ENCODE measurements at regions not wholly inside any gene's neighbourhood (a gene's known extent, or its start where the extent isn't known, plus 50 kb on each side); places are given as distances from the start of the nearest gene placed in this dataset.
"Not testable (repeated sequence)": the region's sequence is repeated elsewhere in the genome, so short reads cannot be mapped to it uniquely, and the experiment has no call there.

DNA sequence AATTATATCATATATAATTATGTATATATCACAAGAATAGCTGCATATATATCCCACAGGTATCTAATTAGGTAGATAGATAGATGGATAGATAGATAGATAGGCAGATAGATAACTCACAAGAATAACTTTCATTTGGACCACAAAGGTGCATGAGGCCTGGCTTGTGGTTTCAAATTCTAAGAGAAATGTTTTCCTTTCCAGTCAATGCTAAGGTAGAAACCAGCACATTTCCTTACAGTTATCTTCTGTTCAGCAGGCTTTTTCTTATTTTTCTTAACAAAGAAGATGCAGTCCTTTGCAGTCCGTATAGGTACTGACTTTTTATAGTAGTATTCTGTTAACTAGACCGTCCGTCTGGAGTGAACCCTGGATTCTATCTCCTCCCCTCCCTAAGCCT is 152.9 kb upstream of the ANKFN1 start:
- DNase-seq = no peak

DNA sequence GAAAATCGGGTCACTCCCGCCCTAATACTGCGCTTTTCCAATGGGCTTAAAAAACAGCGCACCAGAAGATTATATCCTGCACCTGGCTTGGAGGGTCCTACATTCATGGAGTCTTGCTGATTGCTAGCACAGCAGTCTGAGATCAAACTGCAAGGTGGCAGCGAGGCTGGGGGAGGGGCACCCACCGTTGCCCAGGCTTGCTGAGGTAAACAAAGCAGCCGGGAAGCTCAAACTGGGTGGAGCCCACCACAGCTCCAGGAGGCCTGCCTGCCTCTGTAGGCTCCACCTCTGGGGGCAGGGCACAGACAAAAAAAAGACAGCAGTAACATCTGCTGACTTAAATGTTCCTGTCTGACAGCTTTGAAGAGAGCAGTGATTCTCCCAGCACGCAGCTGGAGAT is 150.6 kb upstream of the ANKFN1 start:
- DNase-seq = not testable (repeated sequence)

DNA sequence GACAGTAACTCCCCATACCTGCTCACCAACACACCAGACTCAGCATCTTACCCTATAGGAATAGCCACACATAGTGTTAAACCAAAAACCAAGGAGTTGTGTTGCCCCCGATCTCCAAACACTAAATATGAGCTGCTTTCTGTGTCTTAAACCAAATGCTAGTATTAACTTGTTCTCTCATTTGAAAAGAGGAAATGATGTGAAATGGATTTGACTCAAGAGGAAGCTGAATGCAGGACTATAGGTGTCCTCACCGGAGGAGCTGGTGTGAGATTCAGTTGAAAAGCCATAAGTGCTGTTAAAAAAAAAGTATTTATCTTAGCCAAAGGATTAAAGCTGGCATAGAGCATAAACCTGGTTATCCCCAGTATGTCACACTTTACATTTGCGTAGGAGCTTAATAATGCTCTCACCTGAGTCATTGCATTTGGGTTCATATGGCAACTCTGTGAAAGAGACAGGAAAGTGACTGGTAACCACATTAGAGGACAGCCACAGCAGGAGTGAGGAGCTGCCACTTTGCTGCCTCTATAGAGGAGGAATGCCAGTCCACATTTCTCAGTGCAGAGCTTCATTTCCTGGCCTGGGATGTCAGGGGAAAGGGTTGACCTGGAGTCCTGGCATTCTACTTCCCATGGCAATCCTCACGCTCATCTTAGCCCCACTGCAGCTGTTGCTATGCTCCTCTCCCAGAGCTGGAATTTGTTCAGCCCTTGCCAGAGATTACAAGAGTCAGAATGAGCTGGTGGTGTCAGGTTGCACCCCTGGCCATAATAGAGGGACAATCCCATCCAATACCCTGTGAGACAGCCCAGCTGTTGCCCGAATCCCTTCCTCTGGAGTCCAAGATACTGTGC is 143.3 kb upstream of the ANKFN1 start:
- no peak for DNase-seq

DNA sequence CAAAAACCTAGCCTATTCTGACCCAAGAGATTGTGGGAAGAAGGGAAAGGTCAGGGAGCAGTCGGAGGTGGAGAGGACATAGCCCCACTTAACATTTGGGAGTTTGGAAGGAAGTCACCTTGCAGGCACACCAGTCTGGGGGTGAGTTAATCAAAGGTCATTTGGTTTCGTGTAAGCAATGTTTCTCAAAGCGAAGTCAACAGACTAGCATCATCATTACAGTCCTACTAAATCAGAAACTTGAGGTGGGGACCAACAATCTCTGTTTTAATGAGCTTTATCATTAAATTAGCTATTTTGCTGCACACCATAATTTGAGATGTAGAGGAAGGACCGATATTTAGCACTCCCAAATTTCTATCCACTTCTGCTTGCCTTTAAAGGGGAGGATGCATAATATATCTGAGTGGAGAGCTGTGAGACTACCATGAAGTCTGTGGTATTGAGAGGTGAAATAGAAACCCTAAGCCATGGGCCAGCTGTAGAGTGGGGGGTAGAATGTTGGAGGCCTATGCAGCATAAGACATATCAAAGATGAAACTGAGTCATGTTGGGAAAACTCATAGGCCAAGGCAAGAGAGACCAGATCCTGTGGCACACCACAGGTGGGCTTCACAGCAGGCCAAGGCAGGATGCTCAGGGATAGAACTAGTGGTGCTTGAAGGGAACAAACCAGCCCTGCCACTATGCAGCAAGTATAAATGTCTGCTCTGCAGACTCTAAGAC is 141.7 kb upstream of the ANKFN1 start:
- no peak for DNase-seq

DNA sequence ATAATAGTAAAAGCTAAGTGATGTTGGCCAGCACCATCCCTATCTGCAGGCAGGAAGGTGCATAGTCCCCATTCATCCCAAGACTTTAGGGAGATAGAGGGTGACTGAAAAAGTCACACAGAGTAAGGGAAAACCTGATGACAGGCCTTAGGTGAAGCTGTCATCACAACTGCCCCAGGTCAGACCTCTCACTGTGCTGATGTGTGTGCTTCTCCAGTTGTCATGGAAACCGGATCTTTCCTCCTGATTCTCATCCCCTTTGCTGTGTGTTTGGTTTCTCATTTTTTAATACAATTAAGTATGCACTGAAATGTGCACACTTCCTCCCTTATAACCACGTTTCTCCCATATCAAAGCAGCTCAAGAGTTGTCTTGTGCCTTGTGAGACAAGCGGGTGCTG is 135.1 kb upstream of the ANKFN1 start:
- DNase-seq = no peak

DNA sequence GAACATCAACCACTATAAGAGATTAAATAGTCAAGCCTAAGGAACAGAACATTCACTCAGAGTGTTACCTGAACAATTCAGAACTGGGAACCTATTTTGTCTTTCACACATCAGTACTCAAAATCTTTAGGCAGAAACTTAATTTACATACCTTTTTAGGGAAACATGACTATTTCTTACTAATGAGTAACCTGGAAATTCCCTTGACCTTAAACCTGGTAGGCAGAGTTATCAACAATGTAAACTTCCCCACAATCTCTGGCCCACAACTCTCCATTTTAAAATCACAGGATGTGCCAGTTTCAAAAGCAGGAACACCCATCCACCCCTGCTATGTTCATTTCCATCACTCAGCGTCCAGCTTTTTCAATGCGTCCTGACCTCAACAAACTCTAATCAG is 132.9 kb upstream of the ANKFN1 start:
- DNase-seq = no peak

DNA sequence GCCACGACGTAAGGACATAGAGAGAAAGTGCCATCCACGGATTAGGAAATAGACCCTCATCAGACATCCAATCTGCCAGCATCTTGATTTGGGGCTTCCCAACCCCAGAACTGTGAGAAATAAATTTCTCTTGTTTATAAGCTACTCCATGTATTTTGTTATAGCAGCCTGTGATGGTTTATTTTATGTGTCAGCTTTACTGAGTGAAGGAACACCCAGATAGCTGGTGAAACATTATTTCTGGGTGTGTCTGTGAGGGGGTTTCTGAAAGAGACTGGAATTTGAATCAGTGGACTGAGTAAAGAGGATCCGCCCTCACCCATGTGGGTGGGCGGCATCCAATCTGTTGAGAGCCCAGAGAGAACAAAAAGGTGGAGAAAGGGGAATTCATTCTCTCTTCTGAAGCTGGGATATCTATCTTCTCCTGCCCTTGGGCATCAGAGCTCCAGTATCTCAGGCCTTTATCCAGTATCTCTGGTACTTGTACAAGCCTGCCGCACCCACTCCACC is 131.5 kb upstream of the ANKFN1 start:
- DNase-seq = no peak

DNA sequence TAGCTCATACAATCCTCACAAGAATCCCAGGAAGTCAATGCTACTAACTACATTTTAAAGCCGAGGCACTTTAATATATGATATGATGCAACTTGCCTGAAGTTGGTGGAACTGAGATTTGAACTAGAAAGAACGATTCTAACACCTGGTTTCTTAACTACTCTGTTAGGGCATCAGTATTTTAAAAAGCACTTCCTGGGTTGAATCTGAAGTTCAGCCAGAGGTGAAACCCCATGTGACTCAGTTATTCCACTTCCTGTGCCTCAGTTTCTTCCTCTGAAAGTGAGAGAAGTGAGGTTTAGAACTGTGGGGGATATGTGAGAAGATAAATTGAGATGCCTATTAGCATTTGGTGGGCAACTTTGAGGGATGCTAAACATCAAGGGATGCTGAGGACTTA is 129.4 kb upstream of the ANKFN1 start:
- DNase-seq = no peak

DNA sequence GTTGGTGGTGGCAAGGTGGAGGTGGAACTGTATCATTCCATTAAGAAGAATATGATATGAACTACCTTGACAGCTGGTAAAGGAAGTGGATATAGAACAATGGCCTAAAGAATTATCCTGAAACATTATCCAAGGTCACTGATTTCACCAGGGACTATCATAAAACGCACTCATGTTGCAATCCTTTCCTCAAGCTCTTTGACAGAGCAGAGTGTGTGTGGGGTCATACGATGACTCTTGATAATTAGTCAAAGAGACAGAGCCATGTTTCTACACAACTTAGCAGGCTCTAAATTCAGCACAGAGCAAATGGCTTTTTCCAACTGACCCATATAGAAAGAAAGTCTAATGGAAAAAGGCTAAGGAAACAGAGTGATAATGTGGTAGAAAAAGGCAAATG is 126.4 kb upstream of the ANKFN1 start:
- no peak for DNase-seq

DNA sequence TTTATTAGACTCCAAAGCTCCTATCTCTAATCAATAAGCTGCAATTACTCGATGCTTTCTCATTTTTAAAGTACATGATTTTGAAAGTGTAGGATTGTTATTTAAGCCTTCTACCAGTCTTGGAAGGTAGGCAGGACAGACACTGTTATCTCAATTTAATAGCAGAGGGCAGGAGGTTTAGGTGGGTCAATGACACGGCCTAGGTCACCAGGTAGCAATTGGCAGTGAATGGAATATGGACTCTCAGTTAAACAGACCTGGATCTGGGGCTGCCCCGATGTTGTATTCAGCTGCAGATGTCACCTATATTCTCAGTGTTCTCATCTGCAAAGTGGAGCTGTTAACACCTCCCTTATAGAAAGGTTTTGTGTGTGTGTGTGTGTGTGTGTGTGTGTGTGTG is 124.4 kb upstream of the ANKFN1 start:
- no peak for DNase-seq

DNA sequence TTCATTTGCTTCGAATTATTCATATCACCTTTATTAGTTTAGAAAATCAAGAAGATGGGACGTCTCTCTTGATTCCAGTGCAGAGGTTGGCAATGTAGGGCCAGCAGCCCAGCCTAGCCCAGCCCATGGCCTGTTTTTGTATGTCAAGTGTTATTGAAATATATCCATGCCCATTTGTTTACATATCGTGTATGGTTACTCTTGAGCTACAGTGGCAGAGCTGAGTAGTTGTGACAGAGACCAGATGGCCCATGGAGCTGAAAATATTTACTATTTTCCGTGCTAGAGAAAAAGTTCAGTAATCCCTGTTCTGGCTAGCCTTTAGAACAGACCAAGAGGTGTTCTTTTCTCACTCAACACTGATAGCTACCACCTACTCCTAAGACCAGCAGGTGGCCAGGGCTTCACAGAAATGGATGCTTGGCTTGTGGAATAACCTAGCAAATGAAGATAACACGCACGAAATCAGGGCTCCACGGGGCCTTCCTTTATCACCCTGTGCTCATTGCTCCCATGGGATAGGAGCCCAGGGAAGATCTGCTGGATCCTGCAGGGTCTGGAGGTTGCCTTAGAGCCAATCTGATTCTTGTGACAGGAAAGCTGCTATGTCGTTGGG is 123.2 kb upstream of the ANKFN1 start:
- DNase-seq = no peak

DNA sequence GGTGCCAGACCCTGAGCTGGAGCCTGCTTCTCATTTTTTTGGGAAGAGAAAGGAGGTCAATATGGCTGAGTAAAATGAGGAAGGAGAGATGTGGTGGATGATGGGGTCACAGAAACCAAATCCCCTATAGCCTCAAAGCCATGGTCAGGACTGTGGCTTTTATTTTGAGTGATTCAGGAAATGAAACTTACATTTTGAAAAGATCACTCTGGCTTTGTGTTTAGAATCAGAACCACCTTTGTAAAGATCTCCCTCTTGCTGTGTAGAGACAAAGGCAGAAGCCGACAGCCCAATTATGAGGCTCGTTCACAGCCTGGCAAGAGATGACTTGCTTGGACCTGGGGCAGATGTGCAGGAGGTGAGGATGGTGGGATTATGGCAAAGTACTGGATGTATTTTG is 121.6 kb upstream of the ANKFN1 start:
- no peak for DNase-seq

DNA sequence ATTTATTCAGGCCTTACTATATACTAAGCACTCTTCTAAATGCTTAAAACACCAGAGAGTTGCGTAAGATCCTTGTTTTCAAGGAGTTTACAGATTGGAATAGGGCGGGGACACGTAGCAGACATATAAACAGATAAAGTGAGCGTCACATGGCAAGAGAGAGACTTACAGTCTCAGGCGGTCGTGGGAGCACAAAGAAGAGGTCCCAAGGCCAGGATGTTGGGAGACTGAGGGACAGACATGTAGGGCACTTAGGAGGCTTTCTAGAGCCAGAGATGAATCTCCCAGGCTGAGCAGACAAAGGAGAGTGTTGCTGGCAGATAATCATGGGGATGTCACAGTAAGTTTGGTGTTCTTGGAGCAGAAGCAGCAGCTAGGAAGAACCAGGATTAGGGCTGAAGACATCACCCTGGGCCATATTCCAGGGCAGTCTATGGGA is 119.1 kb upstream of the ANKFN1 start:
- DNase-seq = no peak

DNA sequence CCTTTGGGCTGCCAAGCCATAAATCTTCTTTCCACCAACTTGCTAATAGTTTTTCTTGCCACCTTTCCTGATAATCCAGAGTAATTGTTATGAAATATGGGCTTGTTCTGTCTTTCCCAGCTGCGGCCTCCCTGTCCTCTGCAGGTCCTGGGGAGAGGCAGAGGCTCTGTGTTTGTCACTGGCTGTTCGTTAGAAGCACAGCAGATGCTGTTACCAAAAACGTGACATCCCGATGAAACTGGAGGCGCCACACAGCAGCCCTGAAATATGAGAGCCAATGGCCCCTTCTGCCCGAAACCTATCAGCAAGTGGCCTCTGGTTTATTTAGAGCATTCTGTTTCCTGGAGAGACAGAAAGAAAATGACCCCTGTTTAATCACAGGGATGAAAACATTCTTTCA is 115.1 kb upstream of the ANKFN1 start:
- no peak for DNase-seq

DNA sequence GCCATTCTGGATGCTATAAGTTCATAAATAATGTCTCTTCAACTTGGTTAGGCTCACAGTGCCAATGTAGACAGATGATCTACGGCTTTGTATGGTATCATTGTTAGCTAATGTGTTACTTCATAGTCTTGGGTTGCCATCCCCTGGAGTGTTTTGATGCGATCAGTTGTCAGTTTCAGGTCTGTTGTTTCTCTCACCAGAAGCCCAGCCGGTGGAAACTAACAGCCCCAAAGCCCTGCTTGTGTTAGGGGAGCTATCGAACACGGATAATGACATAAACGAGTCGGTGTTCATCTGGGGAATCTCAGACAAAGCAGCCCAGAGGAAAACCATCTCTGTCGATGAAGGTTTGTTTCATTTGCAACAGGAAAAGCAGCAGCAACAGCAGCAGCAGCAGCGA is 107.4 kb upstream of the ANKFN1 start:
- peak in 1 of 56 donors; percentile 1 for DNase-seq

DNA sequence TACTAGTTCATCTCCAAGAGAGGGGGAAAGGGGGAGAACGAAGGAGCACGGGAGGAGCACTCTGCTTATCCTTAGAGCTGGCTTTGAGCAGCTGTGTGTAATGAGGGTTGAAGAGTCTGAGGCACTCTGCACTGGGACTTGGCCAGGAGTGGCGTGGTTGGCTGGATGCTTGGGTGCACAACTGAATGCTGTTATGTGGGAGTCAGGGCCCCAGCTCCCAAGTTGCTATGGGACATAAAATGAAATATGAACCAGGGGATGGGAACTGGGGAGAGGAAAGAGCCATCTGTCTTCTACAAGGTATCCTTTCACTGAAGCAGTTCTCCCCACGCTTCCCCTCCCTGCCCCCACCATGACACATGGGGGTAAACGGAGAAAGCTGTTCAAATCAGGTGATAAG is 105.9 kb upstream of the ANKFN1 start:
- no peak for DNase-seq

DNA sequence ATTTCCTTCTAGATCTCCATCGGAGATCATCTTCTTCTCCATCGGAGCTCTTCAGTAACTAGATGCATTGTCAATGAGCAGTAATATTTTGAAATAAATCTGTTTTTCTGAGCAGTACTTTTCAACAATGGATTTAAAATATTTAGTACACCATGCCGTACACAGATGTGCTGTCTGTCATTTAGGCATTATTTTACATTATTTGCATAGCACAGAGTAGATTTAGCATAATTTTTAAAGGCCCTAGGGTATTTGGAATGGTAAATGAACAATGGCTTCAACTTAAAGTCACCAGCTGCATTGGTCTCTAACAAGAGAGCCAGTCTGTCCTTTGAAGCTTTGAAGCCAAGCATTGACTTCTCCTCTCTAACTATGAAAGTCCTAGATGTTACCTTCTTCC is 95.4 kb upstream of the ANKFN1 start:
- DNase-seq = no peak

DNA sequence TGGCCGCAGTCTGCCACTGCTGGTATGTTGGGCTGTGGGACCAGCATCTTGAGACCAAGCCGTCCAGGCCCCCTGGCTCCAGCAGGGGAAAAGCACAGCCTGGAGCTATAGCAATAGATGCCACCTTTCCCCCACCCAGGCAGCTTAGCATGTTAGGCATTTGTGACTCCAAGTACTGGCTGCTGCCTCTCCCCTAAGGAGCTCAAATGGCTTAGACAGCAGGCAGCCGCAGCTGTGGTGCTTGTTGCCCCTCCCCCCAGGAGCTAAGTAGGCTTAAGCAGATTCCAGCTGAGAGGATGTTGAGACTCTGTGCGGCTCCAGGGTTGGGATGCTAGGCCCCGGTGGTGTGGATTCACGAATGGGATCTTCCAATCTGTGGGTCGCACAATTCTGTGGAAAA is 88.8 kb upstream of the ANKFN1 start:
- DNase-seq = no peak

DNA sequence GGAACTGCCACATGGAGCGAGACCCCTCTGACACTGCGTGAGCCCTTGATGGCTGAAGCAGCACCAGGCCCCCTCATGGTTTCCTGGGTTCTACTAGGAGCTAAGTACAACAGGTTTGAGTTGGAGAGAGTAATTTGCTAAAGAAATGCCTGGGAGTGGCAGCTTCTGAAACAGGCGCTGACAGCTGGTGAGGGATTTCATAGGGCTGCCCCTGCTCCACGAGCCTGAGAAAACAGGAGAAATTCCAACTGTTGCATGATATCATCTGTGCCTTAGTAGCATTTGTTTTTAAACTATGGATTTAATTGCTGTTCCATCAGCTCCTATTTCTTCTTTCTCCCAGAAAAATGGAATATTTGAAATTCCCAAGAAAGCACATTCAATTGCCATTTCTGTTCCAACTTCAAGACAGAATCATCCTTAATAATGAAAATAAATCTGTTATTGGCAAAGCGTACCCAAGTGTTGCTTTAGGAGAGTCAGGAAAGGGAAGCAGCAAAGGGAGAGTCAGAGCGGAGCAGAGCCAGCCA is 78.8 kb upstream of the ANKFN1 start:
- no peak for DNase-seq

DNA sequence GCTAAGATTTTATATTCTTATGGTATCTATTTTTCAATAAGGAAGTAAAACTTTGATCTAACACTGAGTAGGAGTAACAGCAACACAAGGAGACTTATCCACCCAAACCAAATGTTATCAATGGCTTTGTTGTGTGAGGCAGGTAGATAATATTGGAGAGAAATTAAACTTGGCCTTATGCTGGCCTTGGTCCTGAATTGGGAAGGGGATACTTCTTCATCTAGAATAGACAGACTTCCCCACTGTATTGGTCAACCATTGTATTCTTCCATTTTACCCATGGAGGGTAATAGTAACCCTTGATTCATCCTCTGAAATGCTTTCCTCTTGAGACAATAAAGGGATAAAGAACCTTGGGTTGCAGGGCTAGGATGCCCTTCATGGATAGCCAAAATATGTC is 76.3 kb upstream of the ANKFN1 start:
- no peak for DNase-seq

DNA sequence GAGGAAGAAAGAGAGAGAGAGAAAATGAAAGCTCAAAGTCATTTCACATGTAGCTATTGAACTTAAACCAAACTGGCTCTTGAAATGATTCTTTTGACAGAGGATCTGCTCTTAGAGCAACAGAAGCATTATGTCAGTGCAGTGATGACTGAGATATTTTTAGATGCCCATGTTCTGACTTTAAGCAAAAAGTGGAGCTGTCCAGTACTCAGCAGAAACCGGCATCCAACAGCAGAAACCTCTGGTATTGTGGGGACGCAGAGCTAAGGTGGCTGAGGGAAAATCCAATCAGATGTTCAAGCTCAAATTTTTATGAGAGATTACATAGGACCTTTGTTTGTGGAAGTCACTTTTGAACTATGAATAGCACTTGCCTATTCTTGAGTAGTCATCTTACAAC is 69.8 kb upstream of the ANKFN1 start:
- DNase-seq = no peak
